Suppressor macrophage treated with lipopolysaccharide for 4 hours (primary cell): ENCODE measurements at regions not wholly inside any gene's neighbourhood (a gene's known extent, or its start where the extent isn't known, plus 50 kb on each side); places are given as distances from the start of the nearest gene placed in this dataset.

Experiments used
- DNase-seq: peaks from one replicate; pipeline ENCODE4 v3.0.0-alpha.2; 2020

GRCh38 chr20:50303573-50304500, 113.2 kb downstream of the CEBPB start:
- peak; percentile 41 for DNase-seq

GRCh38 chr20:50304501-50304856, 113.8 kb downstream of the CEBPB start:
- DNase-seq, result no peak

GRCh38 chr20:50304923-50305635, 114.4 kb downstream of the CEBPB start:
- no peak for DNase-seq

GRCh38 chr20:50305636-50306477, 115.2 kb downstream of the CEBPB start:
- no peak for DNase-seq

- no peak for DNase-seq
These were observed 116.1 kb downstream of the CEBPB start for GRCh38 chr20:50306478-50307423.

- peak; percentile 81 for DNase-seq
These were observed 117.5 kb downstream of the CEBPB start for GRCh38 chr20:50308166-50308512.

GRCh38 chr20:50308513-50309279, 118.1 kb downstream of the CEBPB start:
- DNase-seq, result peak; percentile 98

GRCh38 chr20:50309280-50309763, 118.7 kb downstream of the CEBPB start:
- DNase-seq, result no peak

GRCh38 chr20:50309764-50310672, 119.4 kb downstream of the CEBPB start:
- no peak for DNase-seq

- DNase-seq, result no peak
These were observed 120.0 kb downstream of the CEBPB start for GRCh38 chr20:50310673-50311051.

GRCh38 chr20:50311308-50312001, 120.8 kb downstream of the CEBPB start:
- DNase-seq, result no peak

GRCh38 chr20:50312002-50312681, 121.5 kb downstream of the CEBPB start:
- DNase-seq, result no peak

- DNase-seq, result no peak
These were observed 122.3 kb downstream of the CEBPB start for GRCh38 chr20:50312682-50313521.

- DNase-seq, result no peak
These were observed 122.8 kb downstream of the CEBPB start for GRCh38 chr20:50313522-50313820.

GRCh38 chr20:50313827-50314677, 123.4 kb downstream of the CEBPB start:
- DNase-seq, result no peak

GRCh38 chr20:50314678-50315335, 124.2 kb downstream of the CEBPB start:
- DNase-seq, result no peak
